ENCODE measurements at regions not wholly inside any gene's neighbourhood (a gene's known extent, or its start where the extent isn't known, plus 50 kb on each side); places are given as distances from the start of the nearest gene placed in this dataset.

DNA sequence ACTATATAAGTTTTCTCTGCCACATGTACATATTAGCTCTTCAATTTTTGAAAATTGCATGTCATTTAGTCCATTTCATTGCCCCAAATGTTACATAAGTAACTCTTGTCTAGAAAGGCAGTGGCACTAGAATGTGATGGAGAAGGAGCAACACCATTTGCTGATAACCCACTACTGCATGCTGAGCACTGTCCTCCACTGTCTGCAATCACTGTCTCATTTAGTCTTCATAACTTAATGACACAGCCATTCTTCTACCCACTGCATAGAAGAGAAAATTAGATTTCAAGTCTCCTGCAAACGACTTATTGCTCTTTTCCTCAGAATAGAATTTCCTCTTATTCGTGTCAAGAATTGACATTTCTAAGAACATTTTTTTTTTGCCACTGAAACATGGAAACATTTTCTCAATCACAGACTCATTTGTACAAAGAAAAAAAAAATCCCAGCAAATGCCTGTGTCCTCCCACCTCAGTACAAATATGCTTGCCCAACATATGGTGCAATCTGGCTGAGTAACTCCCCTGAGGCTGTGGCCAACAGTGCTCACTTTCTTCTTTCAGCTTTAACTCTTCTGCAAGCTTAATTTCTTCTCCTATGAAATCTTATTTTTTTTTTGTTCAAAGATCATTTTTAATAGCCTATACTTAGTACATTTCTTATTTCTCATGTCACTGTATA, 768.6 kb upstream of the HS6ST1 start:
- H3K4me3 Mint-ChIP-seq, result no peak overlapping the region
- no peaks in the 10 kb centered on the region for H3K27me3 ChIP-seq
- DNase-seq (ENCODE audit: low spot score), result no peak
- no peaks in the 10 kb centered on the region for H3K4me1 Mint-ChIP-seq
- no peak for TF ChIP-seq EZH2phosphoT487 (IDR thresholded peaks at IDR 0.05)
- no peak for TF ChIP-seq EZH2 (IDR thresholded peaks at IDR 0.05)
- TF ChIP-seq, protein P1, sequence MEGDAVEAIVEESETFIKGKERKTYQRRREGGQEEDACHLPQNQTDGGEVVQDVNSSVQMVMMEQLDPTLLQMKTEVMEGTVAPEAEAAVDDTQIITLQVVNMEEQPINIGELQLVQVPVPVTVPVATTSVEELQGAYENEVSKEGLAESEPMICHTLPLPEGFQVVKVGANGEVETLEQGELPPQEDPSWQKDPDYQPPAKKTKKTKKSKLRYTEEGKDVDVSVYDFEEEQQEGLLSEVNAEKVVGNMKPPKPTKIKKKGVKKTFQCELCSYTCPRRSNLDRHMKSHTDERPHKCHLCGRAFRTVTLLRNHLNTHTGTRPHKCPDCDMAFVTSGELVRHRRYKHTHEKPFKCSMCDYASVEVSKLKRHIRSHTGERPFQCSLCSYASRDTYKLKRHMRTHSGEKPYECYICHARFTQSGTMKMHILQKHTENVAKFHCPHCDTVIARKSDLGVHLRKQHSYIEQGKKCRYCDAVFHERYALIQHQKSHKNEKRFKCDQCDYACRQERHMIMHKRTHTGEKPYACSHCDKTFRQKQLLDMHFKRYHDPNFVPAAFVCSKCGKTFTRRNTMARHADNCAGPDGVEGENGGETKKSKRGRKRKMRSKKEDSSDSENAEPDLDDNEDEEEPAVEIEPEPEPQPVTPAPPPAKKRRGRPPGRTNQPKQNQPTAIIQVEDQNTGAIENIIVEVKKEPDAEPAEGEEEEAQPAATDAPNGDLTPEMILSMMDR (IDR thresholded peaks at IDR 0.05), result no peak
- H3K4me3 ChIP-seq, result no peak overlapping the region
- no peak overlapping the region for H3K9ac ChIP-seq
- no peaks in the 10 kb centered on the region for H3K36me3 Mint-ChIP-seq
- H3K27me3 Mint-ChIP-seq (ENCODE audit: insufficient read depth, low read depth), result peaks cover 3% of the 10 kb centered on the region
- no peaks in the 10 kb centered on the region for H4K20me1 ChIP-seq (ENCODE audit: low read depth)
- H2AFZ ChIP-seq (replicated peaks), result no peak overlapping the region
- H3F3A ChIP-seq (ENCODE audit: low read depth), result no peaks in the 10 kb centered on the region
- H3K4me2 ChIP-seq, result no peak overlapping the region
- no peaks in the 10 kb centered on the region for H3K4me1 ChIP-seq
- H3K36me3 ChIP-seq, result no peaks in the 10 kb centered on the region
- H3K79me2 ChIP-seq (ENCODE audit: low read depth), result no peaks in the 10 kb centered on the region
- no peaks in the 10 kb centered on the region for H3K9me3 ChIP-seq (ENCODE audit: low read depth)
- no peak overlapping the region for H3K27ac Mint-ChIP-seq
- no peaks in the 10 kb centered on the region for H3K9me3 Mint-ChIP-seq
- H3K27ac ChIP-seq, result no peak overlapping the region

DNA sequence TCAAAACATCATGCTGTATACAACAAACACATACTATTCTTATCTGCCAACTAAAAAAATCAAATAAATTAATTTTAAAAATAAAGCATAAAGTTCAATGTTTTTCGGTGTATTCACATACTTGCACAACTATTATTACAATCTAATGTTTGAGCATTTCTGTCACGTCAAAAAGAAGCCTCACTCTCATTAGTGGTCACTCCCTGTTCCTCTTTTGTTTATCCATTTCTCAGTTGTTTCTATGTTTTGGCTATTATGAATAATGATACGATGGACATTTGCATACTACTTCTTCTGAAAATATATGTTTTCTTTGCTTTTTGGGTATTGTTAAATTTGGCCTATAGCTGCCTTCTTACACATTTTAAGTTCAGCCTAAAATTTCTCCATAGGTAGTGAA, 773.0 kb upstream of the HS6ST1 start:
- no peak overlapping the region for H3K27ac Mint-ChIP-seq
- Histone ChIP-seq H3K4me1 (no peaks in the 10 kb centered on the region), H3K4me3 (no peak overlapping the region), H3K9ac (no peak overlapping the region), H3K9me3 (ENCODE audit: low read depth) (no peaks in the 10 kb centered on the region), H3F3A (ENCODE audit: low read depth) (no peaks in the 10 kb centered on the region), H3K27me3 (no peaks in the 10 kb centered on the region), H4K20me1 (ENCODE audit: low read depth) (no peaks in the 10 kb centered on the region), H2AFZ (replicated peaks) (no peak overlapping the region), H3K79me2 (ENCODE audit: low read depth) (no peaks in the 10 kb centered on the region), H3K36me3 (no peaks in the 10 kb centered on the region), H3K27ac (no peak overlapping the region), H3K4me2 (no peak overlapping the region)
- H3K27me3 Mint-ChIP-seq (ENCODE audit: insufficient read depth, low read depth), result peaks cover 3% of the 10 kb centered on the region
- DNase-seq (ENCODE audit: low spot score), result no peak
- TF ChIP-seq, protein P1 (IDR thresholded peaks at IDR 0.05), result no peak
- TF ChIP-seq EZH2 (IDR thresholded peaks at IDR 0.05) (no peak), EZH2phosphoT487 (IDR thresholded peaks at IDR 0.05) (no peak)
- no peaks in the 10 kb centered on the region for H3K9me3 Mint-ChIP-seq
- no peak overlapping the region for H3K4me3 Mint-ChIP-seq
- H3K36me3 Mint-ChIP-seq, result no peaks in the 10 kb centered on the region
- H3K4me1 Mint-ChIP-seq, result no peaks in the 10 kb centered on the region

DNA sequence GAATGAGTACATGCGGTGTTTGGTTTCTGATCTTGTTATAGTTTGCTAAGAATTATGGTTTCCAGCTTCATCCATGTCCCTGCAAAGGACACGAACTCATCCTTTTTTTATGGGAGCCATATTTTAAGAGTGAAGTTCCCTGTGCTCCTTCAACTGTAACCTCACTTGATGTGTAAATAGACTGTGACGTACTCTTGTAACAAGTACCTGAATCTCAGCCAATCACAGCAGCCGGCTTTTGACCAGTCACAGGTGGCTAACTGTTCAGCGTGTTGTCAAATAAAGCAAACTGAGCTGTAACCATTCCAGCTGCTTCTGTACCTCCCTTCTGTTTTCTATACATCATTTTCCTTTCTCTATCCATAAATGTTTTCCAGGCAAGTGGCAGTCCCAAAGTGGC, 774.3 kb upstream of the HS6ST1 start:
- Histone ChIP-seq H3K9me3 (ENCODE audit: low read depth) (no peaks in the 10 kb centered on the region), H3K4me2 (no peak overlapping the region), H3K27ac (no peak overlapping the region), H2AFZ (replicated peaks) (no peak overlapping the region), H3F3A (ENCODE audit: low read depth) (no peaks in the 10 kb centered on the region), H4K20me1 (ENCODE audit: low read depth) (no peaks in the 10 kb centered on the region), H3K4me1 (no peaks in the 10 kb centered on the region), H3K27me3 (no peaks in the 10 kb centered on the region), H3K4me3 (no peak overlapping the region), H3K36me3 (no peaks in the 10 kb centered on the region), H3K79me2 (ENCODE audit: low read depth) (no peaks in the 10 kb centered on the region), H3K9ac (no peak overlapping the region)
- Mint-ChIP-seq H3K36me3 (no peaks in the 10 kb centered on the region), H3K9me3 (no peaks in the 10 kb centered on the region), H3K4me1 (no peaks in the 10 kb centered on the region), H3K27ac (no peak overlapping the region), H3K27me3 (ENCODE audit: insufficient read depth, low read depth) (peaks cover 3% of the 10 kb centered on the region), H3K4me3 (no peak overlapping the region)
- TF ChIP-seq, protein P1 (IDR thresholded peaks at IDR 0.05), result no peak
- TF ChIP-seq EZH2phosphoT487 (IDR thresholded peaks at IDR 0.05), result no peak
- TF ChIP-seq EZH2 (IDR thresholded peaks at IDR 0.05), result no peak
- no peak for DNase-seq (ENCODE audit: low spot score)

Measured in neural progenitor cell (in vitro differentiated cells).